Stimulated activated CD8-positive, alpha-beta memory T cell treated with anti-CD3 and anti-CD28 coated beads, Interleukin-12 subunit alpha, Interleukin-12 subunit beta, amount 100 ng/mL, for 24 hours (primary cell): ENCODE measurements at regions not wholly inside any gene's neighbourhood (a gene's known extent, or its start where the extent isn't known, plus 50 kb on each side); places are given as distances from the start of the nearest gene placed in this dataset.

Source experiments
- DNase-seq: peaks from one replicate; pipeline ENCODE4 v3.0.0-alpha.2; 2020; ENCODE audit errors: extremely low read depth

DNA sequence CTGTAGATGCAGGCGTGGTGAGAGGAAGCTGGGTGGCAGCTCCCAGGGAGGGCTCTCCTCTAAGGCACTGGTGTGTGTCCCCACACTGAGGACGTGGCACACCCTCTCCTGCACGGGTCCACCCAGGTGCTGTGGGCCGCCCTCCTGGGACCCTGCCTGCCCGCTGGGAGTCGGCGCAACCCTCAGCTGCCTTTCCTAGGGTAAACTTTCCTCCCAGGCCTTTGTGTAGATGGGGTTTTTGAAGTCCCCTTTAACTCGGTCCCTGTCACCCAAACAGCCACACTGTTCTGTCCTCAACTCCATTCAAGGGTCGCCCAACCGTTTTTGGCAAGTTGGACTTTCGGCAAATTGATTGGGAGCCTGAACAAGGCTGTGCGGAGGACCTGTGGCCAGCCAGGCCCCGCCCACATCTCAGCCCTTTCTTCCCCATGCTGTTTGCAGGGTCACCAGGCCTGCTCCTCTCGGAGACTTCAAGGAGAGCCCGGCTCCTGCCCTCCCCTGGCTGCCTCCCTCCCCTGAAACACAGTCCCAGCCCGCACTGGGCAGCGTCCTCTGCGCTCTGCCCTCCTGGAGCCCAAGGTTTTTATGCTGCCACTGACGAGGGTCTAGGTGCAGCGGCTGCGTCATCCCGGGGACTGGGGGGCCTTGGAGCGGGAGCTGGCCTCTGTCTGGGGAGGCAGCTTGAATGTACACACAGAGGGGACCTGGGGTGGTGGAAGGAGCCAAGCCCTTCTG, 1126.2 kb downstream of the BRD1 start:
- no peak for DNase-seq

- DNase-seq: no peak
These were observed 1126.9 kb downstream of the BRD1 start for GRCh38 chr22:48700566-48701295.

DNA sequence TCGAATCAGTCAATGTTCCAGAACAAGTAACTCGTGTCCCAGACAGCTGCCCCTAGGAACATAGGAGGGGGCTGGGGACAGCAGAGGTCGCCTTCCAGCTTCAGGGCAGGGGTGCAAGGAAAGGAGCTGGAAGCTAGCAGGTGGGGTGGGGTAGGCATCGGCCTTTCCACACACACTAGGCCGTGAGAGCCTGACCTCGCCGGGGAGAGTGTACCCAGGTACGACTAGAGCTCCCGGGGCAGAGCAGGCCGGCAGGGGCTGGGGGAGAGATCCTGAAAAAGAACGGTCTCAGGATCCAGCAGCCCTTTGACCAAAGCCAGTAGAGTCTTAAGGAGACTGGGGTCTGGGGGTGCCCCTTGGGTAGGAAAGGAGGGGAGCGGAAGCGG, 1127.5 kb downstream of the BRD1 start:
- no peak for DNase-seq

GRCh38 chr22:48699511-48699910, 1128.2 kb downstream of the BRD1 start:
- no peak for DNase-seq

DNA sequence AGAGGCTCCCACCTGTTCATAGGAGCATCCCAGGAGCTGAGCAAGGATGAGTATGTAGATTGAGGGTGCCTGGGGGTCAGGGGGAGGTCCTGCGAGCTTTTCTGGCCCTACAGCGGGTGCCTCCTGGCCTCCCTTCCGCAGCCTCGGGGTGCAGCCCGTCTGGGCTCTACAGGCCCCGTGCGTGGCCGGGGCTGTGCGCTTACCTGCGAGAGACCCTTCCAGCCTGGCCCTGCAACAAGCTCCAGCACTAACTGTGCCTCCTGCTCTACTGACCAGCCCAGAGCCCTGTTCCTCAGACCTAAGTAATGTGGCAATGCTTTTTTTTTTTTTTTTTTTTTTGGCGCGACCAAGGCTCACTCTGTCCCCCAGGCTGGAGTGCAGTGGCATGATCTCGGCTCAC, 1129.1 kb downstream of the BRD1 start:
- DNase-seq: no peak

GRCh38 chr22:48697694-48698276, 1129.9 kb downstream of the BRD1 start:
- no peak for DNase-seq

DNA sequence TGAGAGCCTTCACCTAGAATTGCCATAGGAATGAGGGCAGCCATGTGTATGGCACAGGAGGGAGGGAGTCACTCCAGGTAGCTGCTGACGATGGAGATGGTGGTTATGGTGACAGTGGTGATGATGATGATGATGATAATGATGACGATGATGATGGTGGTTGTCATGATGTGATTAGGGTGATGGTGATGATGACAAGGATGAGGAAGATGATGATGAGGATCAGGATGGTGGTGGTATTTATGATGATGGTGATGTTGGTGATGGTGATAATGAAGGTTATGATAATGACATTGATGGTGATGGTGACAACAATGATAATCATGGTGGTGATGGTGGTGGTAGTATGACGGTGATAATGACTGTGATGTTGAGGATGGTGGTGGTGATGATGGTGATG, 1130.5 kb downstream of the BRD1 start:
- DNase-seq: no peak

- DNase-seq: no peak
These were observed 1131.3 kb downstream of the BRD1 start for GRCh38 chr22:48696371-48696770.

- no peak for DNase-seq
These were observed 1131.9 kb downstream of the BRD1 start for GRCh38 chr22:48695731-48696305.

- DNase-seq: no peak
These were observed 1132.4 kb downstream of the BRD1 start for GRCh38 chr22:48695251-48695650.

GRCh38 chr22:48694296-48694883, 1133.3 kb downstream of the BRD1 start:
- DNase-seq: no peak

- DNase-seq: no peak
These were observed 1134.1 kb downstream of the BRD1 start for GRCh38 chr22:48693377-48694135.

DNA sequence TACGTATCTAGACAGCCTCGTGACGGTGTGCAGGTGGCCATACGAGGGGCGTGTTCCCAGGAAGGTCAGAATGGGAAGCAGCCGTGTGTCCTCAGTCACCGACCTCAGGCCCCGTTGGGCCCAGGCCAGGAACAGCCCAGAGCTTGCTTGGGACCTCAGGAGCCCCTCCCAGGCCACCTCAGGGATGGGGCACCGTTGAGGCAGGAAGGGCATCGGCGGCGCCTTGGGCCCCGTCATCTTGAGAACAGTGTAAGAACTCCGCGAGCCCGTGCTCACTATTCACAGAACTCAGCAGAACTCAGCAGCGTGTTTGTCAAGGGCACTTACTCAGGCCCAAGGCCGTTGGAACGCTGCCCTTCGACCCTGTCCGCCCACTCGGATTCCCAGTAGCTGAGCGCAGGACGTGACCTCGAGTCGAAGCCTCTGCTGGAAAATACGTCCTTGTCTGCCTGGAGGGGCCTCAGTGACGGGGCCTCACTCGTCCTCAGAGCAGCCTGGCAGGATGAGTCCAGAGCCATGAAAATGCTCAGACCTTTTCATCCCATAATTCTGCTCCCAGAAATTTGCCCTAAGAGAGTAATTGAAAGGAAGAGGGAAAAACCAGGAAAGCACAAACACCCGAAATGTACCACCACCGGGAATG, 1134.8 kb downstream of the BRD1 start:
- DNase-seq: no peak

GRCh38 chr22:48691431-48691851, 1136.2 kb downstream of the BRD1 start:
- DNase-seq: no peak

DNA sequence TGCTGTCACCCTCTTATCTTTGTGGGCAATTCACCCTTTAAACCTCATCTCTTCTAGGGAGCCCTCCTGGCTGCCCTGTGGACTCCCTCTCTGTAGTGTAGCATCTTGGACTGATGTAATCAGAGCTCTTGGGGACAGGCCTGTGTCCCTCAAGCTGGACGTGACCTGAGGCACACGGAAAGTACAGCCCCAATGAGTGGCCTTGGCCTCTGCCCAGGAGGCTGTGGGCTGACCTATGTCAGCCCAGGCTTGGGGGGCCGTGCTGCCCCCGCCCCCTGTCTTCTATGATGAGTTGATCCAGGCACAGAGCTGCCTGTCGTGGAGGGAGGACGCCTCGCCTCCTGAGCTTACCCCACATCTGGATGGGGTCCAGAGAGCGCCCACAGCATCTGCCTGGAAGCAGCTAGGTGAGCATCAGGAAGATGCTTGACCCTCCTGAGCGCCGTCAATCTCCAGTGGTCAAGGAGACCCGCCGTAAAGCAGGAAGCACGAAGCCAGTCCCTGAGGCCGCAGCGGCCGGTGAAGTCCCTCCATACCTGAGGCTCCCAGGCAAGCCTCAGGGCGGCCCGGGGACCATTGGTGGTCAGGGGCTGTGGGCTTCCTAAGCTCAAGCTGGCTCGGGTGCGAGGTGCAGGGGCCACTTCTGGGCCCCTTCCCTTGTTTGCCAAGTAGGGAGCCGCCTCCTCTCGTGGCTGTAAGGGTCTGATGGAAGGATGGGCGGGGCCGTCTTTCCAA, 1136.9 kb downstream of the BRD1 start:
- DNase-seq: no peak

DNA sequence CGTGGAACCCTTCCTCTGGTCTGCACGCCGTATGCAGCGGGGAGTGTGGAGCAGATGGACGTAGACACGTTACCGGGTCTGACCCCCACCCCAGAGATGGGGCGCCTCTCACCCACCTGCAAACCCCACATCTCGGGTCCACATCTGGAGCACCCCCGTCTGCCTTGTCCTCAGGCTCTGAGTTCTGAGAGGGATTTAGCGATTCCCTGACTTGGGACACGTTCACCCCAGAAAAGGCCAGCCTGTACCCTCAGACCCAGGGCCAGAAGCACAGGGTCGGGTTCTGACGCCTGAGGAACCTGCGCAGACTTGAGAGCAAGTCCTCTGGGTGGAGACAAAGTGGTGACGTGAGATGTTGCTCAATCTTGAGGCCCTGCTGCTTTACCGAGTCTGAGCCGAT, 1138.5 kb downstream of the BRD1 start:
- no peak for DNase-seq

DNA sequence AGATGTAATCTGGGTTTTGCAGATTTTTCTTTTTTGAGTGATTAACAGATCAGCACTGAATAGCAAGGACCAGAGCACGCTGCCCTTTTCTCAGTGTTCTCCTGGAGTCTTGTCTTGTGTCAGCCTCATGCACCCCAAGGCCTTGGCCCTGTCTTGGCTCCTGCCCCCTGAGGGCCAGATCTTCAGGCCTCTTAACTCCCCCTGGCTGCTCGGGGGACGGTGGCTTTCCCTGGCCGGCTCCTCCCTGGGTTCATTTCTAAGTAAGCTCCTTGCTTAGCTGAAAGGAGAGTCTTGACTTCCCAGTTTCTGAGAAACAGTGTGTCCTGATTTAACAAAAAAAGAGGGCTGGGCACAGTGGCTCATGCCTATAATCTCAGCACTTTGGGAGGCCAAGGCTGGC, 1139.3 kb downstream of the BRD1 start:
- no peak for DNase-seq

DNA sequence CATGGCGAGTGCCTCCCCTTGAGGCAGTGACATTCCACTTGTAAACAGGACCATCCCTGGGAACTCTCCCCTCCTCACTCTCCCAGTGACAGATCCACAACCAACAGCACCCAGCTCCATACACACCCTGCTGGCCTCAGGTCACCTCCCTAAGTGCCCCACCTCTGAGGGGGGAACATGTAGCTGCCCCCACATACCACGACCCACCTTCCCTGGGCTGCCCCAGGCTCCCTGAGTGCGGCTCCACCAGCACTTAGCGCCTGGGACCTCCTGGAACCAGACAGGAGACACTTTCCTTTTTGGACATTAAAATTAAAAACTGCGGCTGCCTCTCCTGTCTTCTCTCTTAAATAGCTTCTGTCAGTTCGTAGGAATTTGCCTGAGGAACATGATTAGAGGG, 1140.1 kb downstream of the BRD1 start:
- DNase-seq: no peak

DNA sequence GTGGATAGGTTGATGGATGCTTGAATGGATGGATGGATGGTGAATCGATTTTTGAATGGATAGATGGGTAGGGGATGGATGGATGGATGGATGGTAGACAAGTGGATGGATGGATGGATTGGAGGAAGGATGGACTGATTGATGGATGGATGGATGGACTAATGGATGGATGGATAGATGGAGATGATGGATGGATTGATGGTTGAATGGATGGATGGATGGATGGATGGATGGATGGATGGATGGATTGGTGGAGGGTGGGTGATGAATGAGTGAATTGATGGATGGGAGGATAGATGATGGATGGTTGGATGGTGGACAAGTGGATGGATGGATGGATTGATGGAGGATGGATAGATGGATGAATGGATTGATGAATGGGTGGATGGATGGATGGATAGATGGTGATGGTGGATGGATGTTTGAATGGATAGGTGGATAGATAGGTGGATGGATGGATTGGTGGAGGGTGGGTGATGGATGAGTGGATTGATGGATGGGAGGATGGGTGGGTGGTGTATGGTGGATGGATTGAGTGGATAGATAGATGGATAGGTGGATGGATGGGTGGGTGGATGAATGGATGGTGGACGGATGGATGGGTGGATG, 1140.9 kb downstream of the BRD1 start:
- DNase-seq: no peak

- DNase-seq: no peak
These were observed 1141.9 kb downstream of the BRD1 start for GRCh38 chr22:48685767-48686166.
